ENCODE measurements at regions not wholly inside any gene's neighbourhood (a gene's known extent, or its start where the extent isn't known, plus 50 kb on each side); places are given as distances from the start of the nearest gene placed in this dataset.
"Not testable (repeated sequence)": the region's sequence is repeated elsewhere in the genome, so short reads cannot be mapped to it uniquely, and the experiment has no call there.

DNA sequence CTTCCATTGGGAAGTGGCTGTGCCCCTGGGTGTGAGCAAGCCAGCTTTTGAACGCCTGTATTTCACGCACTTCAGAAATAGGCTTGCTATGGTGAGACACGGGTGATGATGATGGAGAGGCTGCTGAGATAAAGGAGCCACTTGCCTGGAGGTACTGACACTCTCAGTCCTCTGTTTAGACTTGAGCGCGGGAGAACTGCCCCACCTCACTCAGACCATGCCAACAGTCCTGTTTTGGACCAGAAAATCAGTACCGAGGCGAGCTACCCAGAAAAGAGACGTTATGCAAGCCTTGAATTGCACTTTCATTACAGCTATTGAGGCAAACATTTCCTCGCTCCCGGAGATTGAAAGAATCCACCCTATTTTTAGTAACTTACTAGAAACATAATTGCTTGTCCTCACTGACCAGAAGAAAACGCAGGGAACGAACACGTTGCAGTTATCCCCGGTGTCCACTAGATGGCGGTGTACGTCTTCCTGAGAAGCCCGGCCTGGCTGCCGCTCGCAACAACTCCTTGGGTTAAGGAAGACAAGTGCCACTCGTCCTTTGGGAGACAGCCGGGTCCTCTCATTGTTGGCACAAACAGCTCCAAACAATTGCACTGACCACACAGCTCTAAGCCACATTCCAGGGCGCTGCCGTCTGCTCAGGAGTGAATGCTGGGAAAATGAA, 142.4 kb downstream of the PSAT1 start:
- no peak for DNase-seq

DNA sequence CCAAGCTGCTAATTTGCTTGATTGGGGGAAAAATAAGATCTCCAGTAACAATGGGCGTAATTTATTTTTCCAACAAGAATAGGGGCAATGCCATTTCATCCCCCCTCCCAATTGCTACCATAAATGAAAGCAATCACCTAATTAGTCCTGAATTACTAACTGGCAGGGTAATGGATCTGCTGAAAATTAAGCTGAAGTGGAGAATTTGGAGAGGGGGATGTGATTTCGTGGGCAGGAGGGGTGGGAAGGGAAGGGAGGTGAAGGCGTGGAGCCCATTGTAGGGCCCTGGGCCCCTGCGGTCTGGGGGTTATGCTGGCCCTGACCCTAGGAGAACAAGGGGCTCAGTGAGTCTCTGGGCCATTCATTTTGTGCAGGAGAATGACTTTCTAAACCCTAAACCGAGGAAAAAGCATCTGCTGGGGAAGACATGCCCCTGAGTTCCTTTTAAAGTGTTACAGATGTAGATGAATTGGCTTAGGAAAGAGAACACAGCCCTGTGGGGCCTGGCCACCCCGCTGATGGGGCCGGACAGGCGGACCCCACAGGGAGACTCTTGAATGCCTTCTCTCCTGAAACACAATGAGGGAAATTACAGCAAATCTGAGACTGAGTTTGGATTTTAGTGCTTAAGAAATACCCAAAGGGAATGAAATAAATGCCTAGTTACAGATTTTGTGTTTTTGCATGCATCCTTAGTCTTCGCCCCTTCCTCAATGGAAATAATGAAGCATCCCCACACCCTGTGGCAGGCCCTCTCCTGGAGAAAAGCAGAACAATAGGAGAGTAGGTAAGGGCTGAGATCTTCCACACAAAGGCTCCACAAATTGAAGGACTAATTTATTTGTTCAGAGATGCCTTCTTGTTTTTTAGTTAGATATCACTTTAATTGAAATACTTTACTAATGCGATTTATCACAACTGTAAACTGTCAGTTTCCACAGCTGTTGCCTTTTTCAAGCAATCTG, 143.2 kb downstream of the PSAT1 start:
- DNase-seq = no peak

DNA sequence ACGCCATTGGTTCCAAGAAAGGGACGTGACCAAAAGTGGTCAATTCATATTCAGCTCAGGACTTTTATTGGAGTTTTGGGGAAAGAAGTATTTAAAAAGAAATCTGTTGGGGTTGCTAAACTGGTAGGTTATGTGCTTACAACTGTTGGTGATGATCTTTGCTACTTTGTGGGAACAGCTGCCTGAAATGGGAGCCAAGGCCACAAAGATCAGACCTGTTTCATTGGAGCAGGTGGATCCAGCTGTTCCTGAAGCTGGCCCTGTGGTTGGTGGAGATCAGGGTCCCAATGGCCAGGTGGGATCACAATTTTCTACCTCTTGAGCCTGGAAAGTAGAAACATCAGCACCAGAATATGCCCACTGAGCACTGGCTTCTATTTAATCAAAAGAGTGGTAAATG, 144.5 kb downstream of the PSAT1 start:
- DNase-seq = no peak

DNA sequence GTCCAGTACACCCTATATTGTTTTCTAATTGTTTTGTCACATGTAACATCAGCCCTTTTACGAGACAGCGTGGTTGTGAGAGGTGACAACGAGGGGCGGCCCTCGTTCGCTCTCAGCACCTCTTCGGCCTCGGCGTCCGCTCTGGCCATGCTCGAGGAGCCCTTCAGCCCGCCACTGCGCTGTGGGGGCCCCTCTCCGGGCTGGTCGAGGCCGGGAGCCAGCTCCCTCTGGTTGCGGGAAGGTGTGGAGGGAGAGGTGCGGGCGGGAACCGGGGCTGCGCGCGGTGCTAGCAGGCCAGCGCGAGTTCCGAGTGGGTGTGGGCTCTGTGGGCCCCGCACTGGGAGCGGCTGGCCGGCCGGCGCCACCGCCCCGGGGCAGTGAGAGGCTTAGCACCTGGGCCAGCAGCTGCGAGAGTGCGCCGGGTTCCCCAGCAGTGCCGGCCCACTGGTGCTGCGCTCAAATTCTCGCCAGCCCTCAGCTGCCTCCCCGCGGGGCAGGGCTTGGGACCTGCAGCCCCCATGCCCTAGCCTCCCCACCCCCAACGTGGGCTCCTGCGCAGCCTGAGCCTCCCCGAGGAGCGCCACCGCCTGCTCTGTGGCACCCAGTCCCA, 145.0 kb downstream of the PSAT1 start:
- no peak for DNase-seq

DNA sequence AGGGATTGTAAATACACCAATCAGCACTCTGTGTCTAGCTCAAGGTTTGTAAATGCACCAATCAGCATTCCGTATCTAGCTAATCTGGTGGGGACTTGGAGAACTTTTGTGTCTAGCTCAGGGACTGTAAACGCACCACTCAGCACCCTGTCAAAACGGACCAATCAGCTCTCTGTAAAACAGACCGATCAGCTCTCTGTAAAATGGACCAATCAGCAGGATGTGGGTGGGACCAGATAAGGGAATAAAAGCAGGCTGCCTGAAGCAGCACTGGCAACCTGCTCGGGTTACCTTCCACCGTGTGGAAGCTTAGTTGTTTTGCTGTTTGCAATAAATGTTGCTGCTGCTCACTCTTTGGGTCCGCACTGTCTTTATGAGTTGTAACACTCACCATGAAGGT, 145.7 kb downstream of the PSAT1 start:
- DNase-seq = not testable (repeated sequence)

DNA sequence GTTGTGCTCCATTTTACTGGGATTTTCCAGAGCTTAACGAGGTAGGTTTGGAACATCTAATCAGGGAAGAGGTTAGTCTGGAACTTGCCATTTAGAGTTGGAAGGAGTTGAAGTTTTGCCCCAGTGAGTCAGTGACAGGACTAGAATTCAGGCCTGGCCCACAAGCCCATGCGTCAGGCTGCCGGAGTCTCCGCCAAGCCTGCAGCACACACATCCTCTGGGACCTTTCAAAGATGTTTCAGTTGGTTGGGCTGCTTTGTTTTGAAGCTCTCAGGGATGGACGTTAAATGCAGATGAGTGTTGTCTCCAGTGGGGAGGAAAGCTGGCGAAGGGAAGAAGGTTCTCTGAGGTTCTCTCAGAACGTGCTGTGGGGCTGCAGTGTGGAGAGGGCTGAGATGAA, 147.0 kb downstream of the PSAT1 start:
- no peak for DNase-seq

DNA sequence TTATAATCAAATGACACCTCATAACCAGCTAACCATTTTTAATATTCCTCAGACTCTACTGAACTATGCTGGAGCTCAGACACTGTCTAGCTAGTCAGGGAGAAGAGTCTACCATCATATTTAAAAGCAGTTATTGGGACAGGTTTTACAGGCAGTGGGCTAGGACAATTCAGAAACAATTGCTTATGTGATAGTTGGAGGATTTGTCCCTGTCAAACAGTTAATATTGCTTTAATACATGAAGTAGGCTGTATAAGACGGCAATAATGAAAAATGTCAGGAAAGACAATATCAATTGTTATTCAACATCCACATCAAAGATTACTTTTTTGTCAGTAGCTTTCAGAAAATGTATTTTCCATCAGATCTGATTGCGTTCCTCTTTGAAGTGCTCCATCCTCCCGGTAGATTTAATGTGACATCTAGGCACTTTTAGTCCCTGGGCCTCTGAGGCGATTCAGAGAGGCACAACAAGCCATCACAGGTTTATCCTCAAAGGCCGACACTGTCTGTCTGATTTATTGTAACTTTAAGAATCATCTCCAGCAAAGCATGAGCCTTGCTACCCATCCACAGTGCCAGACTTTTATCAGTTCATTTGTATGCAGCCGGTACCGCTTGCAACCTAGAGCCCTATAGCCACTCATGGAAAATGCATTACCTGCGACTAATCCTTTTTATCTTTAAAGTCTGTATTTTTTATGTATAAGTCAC, 152.2 kb downstream of the PSAT1 start:
- no peak for DNase-seq

DNA sequence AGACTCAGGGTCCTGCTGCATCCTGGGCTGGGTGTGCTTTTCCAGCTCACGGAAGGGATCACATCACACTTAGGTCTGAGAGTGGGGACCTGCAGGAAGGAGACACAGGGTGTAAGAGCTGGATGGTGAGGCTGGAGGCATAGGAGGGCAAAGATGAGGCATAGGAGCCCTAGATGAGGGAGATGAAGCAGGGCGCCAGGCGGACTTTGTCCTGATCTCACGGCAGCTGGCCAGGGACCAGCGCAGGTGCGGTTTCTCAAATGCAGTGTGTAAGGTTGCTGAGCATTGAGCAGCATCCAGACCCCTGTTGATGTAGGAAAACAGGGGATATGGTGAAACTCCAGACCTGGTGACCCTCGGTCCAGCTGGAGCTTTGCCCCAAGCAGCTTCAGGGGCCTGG, 156.5 kb downstream of the PSAT1 start:
- no peak for DNase-seq

DNA sequence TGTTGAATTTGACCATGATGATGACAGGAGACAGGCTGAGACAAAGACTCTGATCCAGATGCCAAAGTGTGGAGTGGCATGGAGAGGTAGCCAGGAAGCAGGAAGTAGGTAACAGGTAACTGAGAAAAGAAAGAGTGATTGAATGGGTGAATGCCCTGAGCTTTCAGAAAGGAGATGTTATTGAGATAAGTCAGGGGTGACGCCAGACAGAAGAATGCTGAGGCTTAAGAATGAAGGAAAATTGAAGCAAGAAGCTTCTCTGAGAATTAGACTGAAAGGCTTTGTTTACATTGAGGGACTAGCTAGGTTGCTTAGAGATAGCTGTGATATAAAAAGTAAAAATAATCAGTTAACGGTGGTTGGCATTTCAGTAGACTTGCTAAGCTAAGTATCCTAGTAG, 165.7 kb downstream of the PSAT1 start:
- no peak for DNase-seq

DNA sequence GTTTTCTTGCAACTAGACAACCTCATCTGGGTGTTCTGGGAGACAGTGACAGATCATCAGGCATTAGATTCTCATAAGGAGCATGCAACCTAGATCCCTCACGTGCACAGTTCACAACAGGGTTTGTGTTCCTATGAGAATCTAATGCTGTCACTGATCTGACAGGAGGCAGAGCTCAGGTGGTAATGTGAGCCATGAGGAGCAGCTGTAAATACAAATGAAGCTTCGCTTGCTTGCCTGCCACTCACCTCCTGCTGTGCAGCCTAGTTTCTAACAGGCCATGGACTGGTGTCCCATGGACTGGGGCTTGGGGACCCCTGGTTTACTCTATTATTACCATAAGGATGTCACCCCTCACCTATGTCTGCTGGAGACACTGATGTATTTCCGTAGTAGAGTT, 166.8 kb downstream of the PSAT1 start:
- no peak for DNase-seq

DNA sequence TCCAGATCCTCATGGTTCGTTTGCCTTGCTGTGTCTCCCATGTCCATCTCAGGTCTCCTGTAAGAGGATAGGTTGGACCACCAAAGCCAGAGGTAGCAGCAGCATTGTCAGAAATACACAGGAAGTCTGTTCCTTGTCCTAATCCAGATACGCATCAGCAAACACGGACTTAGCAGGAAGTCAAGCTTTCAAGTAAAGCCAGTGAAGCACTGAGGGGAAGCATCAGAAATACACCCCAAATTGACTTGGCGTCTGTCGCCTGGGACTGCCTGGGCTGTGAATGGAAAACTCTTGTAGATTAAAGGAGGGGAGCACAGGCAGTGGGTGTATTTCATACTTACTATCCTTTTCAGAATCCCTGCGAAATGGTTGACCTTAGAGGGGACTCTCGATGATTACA, 171.3 kb downstream of the PSAT1 start:
- DNase-seq = no peak

DNA sequence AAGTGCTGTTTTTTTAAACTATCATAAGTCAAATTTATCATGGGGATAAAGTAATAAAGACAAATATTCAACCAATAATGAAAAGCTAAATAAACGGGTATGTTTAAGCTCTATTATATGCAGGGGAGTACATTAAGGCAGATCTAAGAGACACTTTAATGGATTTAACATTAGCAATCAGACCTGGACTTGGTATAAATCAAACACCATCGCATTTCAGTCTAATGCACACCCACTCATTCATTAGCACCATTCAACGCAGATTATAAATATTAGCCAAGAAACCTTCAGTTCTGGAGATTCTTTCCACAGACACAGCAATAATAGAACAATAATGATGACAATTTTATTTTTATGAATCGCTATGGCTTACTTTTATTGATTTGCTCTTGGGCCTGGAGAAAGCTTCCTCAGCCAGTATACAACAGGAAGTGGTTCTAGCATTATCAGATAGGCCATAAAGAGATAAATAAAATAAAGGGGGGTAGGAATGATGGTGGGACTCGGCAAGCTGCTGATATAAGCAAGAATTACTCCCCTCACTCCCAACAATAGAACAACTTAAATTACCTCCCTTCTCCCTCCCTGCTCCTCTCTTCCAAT, 172.2 kb downstream of the PSAT1 start:
- DNase-seq = no peak

DNA sequence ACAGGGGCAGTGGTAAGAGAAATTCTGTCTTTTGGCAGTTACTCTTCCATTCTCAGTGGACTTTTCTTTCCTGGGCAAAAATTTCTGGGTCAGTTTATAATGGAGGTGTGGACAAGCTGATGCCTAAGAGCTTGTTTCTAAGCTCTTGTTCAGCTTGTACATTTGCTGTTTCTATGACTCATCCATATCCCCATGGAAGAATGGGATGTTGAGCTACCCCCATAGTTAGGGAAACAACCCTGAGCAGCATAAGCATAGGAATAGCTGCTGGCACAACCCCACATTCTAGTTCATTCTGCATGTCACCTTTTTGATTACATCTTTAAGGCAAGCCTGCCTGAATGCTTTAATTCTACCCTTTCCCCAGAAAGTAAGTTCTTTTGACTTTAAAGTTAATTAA, 173.3 kb downstream of the PSAT1 start:
- DNase-seq = no peak

DNA sequence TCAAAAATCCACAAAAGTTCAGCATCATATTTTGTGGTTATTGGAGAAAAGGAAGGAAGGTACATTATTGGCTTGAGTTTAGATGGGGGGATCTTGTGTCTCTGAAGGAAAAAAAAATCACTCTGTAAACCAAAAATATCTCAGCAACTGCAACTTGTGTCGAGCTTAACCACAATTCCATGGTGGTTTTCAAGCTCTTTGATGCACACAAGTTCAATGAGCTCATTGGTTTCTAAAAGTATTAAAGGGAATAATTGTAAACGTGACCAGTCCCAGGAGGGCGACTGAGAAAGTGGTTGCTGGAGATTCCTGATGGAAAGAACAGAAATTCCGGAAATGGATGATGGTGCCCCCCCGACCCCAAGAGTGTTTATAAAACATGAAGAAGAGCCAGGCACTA, 173.8 kb downstream of the PSAT1 start:
- no peak for DNase-seq

DNA sequence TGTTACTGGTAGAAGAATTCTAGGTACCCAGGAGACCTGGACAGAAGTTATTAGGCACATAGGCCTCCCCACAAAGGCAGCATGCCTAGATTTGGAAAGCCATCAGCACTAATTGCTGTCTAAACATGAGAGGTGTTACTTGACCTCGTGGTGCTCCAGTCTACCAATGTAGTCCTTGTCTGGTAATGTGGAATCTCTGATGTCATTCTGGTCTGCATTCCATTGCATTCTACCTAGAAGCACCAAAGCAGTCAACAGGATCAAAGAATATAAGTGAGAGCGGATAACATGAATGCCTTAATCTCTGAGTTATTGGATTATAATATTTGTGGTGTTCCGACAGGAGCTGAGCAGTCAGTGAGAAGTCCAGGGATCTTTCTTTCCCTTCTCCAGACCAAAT, 175.2 kb downstream of the PSAT1 start:
- DNase-seq = no peak

DNA sequence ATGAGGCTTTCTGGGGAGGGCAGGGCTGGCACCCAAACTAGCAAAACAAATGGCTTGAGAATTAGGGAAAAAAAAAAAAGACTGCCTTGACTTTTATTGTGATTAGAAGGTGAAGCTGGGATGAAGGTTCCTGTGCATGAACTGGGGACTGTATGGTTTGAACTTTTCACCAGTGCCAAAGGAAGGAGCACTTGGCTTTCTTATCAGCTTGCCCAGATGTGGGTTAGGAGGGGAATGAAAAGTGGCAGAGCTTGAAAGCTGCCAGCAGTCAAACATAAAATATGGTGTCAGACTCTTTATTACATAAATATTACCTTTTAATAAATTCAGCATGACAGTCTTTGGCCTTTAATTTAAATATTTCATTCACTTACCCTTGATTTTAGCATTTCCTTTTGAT, 182.5 kb downstream of the PSAT1 start:
- no peak for DNase-seq

DNA sequence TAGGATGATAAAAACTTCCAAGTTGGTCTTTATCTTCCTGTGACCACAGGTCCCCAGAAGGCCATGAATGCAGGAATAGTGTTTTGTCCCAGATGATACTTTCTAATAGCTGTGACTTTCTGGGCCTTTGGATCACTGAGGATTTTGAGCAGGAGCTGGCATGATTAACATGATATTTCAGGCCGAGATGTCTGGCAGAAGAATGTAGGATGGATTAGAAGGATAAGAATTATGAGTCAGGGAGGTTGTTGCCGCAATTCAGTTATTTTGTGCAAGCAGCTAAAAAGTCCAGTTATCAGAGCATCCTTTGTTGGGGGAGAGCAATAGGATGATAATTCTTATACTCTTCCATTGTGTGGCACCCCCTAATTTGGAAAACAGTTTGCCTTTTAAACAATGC, 189.7 kb downstream of the PSAT1 start:
- no peak for DNase-seq

DNA sequence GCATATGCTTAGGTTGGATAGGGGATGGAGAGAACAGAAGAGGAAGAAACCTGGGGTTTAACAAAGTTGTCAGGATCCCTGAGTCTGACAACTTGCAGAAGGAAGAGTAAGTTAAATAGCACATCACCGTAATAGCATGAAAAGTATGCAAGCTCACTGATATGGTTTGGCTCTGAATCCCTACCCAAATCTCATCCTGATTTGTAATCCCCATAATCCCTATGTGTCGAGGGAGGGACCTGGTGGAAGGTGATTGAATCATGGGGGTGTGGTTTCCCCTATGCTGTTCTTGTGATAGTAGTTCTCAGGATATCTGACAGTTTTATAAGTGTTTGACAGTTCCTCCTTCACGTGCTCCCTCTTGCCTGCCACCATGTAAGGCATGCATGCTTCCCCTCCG, 193.3 kb downstream of the PSAT1 start:
- DNase-seq = no peak

DNA sequence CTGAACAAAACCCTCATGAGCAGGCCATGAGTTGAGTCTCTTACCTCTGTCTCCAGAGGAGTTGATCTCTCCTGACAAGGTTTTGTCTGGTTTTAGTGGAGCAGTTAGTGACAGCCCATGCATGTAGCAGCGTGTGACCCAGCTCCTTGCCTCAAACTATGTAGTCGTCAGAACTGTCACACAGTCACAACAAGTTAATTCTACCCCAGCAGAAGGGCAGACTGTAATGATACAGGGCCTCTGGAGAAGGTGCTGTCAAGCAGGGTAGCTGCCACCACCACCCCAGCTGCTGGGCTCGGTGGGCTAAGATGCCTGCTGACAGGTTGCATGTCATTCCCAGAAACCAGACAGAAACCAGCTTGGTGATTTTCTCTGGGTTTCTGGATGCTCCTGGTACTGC, 194.5 kb downstream of the PSAT1 start:
- DNase-seq = no peak

DNA sequence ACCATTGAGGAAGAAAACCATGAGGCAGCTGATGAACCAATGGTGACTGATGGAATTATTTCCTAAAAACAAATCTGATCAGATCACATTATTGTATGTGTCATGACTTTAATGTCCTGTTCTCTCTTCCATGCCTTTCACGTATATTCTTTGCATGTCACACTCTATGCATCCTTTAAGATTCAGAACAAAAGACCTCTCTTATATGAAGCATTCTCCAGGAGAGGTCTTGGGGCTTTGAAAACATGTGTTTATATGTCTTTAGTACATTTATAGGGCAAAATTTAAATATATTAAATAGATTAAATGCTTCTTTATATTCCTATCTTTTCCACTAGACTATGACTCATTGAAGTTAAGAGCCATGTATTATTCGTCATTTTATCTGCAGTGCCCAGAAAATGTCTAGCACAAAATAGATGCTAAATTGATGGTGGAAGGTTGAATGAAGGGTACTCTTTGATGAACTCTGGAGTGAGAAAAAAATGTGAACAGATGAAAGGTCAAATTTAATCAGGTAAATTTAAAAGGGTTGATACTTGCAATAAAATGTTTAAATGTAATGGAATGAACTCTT, 196.3 kb downstream of the PSAT1 start:
- no peak for DNase-seq

DNA sequence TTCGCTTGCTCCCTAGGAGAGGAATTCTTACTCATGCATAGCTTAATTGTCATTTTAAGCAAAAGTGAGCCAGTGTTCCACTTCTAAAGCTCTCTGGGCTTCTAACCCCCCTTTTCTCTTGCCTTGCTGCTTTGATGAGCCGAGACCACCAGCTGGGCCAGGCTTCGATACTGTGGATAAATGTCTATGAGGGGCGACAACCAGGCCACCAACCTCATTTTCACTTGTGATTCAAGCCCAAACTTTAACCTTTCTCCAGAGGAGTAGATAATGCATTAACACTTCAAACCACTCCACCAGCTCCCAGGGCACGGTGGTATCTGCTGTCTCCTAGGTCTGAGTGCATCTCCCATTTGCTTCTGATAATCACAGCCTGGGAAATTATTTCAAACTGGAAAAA, 205.6 kb downstream of the PSAT1 start:
- DNase-seq = no peak

DNA sequence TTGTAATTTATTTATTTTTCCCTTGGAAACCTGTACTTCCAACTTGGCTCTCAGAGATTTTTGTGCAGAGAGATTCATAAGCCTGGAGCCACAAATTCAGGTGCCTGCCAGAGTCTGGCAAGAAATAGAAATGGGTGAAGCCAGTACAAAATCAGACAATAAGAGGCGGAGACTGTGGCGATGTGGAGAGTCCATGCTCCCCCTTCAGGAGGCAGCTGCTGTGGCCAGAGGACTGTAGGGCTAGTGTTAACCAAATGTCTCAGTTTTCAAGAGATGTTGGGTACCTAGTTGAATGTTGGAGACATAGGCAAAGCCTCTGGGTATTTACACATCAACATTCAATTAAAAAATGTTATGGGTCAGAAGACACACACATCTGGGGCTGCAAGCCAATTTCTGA, 208.6 kb downstream of the PSAT1 start:
- DNase-seq = no peak

DNA sequence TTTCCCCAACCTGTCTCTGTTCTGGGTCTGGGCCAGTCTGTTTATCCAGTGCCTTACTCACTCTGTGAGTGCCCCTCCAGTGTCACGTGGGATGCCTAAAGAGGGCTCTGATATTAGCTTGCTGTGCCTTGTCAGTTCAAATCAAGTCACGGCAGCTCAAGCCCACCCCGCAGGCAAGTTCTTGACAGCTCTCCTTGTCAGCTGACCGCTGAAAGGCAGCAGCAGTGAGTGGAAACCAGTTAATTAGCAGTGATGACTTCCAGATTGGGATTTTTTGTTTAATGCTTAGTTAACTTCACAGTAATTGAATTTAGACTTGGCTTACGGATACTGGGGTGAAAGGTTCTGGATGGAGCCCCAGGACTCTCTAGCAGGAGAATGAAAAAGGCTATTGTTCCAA, 210.1 kb downstream of the PSAT1 start:
- DNase-seq = no peak
